Right renal pelvis (tissue), 4 donors: ENCODE measurements at regions not wholly inside any gene's neighbourhood (a gene's known extent, or its start where the extent isn't known, plus 50 kb on each side); places are given as distances from the start of the nearest gene placed in this dataset.
"Not testable (repeated sequence)": the region's sequence is repeated elsewhere in the genome, so short reads cannot be mapped to it uniquely, and the experiment has no call there.

Experiments used
- DNase-seq, 4 donors: peaks; one replicate each; pipeline ENCODE4 v3.0.0-alpha.2; 2013; ENCODE audit warnings: low read depth in 4 of 4, low spot score in 3 of 4, missing footprints in 1 of 4

- DNase-seq: no peak
Observed at GRCh38 chr7:69254643-69255042, 343.6 kb upstream of the AUTS2 start.

DNA sequence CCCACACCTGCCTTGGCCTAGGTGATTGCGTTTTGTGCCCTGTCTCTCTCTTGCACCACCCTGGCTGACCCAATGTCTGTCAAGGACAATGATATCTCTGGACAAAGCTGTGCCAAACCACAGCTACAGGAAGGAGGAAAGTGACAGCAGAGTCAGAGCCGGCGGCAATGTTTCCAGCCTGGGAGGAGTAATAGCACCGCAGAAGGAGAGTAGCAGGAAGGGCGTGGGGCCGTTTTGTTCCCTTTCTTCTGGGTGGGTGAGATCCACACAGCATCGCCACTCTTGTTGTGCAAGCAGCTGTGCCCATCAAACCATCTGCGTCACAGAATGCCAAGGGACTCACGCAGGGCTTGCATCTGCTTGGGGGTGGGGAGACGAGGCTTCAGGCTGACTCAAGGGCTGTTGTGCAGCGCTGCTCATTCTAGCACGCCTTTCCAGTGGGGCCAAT, 341.6 kb upstream of the AUTS2 start:
- no peak for DNase-seq

DNA sequence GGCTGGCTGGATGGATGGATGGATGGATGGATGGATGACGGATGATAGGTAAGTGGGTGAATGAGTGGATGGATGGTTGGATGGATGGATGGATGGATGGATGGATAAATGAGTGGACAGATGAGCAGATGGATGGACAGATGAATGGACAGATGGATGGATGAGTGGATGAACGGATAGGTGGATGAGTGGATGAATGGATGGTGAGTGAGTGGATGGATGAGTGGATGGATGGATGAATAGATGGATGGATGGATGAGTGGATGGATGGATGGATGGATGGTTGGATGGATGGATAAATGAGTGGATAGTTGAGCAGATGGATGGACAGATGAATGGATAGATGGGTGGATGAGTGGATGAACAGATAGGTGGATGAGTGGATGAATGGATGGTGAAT, 340.7 kb upstream of the AUTS2 start:
- no peak for DNase-seq

DNA sequence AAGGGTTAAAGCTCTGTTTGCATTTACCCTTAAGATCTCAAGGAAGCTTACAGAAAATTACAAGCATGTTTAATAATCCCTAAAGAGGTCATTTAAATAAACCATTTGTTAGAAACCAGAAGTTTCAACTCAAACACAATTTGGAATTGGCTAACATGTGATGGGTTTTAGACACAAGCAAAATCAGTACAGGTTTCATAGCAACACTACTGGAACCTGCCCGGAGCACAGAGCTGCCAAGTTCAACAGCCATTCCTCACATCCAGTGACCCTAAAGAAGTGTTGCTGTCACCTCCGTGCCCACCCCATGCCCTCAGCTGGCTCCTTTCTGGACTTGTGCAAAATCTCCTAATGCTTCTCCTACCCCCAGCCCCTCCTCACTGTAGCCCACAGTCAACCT, 338.8 kb upstream of the AUTS2 start:
- DNase-seq: no peak

DNA sequence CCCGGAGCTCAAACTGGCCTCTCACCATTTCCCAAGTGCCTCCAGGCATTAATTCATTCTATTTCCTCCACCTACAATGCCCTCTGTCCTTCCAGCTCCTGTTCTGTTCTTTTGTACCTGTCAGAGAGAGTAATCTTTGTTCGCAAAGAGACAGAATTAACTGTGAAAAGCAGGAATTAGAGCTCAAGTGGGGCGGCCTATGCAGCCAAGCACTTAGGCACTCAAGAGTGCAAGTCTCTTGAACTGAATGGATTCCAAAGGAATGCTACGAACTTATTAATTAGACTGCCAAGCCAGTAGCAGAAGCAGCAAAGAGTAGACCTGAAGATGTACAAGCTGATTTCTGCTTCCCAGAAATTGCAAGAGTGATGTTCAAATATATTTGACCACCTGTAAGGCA, 338.3 kb upstream of the AUTS2 start:
- DNase-seq: no peak

GRCh38 chr7:69263550-69263949, 334.7 kb upstream of the AUTS2 start:
- no peak for DNase-seq

DNA sequence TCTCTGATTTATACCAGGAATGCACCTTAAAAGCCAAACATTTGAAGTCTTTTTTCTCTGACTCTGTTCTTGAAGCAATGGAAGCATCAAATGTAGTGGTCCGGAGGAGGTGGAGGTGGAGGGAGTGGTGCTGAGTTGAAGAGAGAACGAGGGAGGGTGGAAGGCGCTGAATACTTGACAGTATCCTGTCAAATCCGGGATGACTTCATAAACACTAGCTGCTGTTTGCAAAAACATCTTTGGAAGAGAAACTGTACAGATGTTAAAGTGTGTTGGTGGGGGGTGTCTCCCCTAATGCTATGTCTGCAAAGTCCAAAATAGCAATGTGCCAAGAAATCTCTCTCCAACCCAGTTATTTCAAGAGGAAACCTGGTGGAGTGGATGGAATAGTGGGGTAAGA, 328.5 kb upstream of the AUTS2 start:
- DNase-seq: no peak

DNA sequence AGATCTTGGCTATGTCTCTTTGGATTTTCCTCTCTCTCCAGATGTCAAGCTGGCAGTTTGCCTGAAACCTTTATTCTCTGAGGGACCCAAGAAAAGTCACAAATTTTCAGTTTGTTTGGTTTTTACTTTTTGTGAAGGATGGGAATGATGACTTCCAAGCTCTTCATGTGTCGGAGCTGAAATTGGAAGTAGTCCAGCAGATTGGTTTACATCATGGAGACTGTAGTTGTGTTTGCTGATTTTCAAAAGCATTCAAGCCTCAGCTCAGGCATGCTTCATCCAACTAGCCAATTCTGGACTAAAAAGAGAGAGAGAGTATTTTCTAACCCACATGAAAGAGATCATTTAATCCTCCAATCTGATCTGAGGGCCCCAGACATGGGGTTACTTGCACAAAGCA, 326.2 kb upstream of the AUTS2 start:
- no peak for DNase-seq

DNA sequence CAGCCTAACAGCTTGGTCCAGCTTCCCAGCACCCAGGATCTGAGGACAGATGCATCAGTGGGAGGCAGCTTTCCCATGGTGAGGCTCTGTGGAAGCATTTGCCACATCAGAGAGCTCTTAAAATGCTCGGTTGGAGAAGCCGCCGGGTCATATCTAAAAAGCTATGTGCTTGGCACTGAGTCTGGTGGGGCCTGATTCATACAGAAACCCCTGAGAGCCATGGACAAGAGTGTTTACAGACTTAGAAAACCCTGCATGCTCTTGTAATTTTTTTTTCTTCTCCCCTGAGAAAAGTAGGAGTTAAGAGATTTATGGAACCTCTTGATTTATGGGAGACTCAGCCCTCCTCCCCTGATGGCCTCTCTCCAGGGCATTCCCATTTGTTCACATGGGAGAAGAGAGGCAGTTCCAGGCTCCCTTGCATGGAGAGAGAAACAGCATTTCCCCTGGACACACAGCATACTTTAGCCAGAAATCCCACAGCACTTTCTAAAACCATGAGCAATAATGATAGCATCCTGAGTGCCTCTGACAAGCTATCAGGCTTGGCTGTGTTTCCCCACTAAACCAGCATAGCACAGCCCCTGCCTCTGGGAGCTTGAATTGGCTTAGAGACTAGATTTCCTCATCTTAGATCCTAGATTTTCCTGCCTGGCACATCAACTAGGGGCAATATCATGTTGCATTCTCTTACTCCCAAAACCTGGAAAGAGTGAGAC, 322.1 kb upstream of the AUTS2 start:
- DNase-seq: no peak

GRCh38 chr7:69277366-69277765, 320.9 kb upstream of the AUTS2 start:
- no peak for DNase-seq

DNA sequence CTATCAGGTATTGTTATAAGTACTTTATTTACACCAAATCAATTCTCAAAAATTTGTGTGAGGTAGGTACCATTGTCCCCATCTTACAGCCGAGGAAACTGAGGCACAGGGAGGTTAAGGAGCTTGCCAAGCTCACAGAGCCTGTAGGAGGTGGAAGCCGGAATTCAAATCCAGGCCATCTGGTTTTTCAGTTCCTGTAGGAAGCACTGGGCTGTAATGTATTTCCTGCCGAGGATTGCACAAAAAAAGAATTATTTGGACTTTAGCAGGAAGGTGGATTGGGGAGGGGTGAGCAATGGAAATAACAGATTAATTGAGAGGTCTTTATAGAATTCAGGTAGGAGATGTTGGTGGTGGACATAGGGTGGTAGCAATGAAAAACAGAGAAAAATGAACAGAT, 315.3 kb upstream of the AUTS2 start:
- no peak for DNase-seq

DNA sequence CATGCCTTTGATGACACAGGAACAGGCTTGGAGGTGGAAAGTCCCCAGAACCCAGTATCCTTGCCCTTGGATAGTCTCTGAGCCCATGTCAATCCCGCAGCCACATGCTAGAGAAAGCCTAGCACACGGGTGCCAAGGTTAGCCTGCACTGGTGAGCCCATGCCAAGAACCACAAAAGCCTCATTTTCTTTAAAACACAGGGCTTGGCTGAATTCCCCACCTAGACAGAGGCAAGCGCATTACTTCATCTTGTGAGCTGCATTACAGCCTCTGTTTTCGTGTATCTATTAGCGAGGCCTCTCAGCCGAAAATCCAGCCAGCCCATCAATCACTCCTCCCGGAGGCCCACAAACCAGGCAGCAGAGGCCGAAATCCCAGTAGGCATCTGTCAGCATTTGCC, 314.9 kb upstream of the AUTS2 start:
- DNase-seq: no peak

DNA sequence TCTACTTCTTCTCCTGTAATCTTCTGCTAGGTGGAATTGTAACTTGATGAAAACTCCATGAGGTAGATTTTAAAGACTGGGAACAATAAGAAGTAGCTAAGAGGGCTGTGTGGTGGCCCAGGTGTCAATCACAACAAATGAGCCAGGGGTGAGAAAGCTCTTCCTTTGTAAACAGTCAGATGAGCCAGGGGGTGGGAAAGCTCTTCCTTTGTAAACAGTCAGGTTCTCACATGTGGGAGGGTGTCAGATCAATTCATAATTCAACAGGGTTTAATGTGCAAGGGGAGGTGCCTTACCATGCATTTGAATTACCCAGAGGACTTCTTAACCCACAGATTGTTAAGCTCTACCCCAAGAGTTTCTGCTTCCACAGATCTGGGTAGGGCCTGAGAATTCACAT, 312.4 kb upstream of the AUTS2 start:
- DNase-seq: no peak

- DNase-seq: no peak
Observed at GRCh38 chr7:69295977-69296376, 302.3 kb upstream of the AUTS2 start.

DNA sequence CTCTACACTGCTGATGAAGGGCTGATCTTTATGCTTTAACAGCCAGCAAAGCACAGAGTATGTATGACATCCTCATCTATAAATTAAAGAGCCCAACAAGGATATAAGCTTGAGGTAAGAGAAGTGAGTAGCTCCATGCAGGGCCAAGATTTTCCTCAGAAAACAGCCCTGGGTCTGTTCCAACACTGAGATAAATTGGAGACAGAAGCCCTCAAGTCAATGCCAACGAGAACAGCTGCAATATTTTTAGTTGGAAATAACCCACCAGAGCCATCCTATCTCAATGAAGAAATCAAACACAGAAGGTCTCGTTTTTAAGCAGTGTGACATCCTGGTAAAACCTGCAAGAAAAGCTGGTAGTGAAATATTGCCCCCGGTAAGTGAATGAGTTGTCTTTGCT, 297.0 kb upstream of the AUTS2 start:
- no peak for DNase-seq

DNA sequence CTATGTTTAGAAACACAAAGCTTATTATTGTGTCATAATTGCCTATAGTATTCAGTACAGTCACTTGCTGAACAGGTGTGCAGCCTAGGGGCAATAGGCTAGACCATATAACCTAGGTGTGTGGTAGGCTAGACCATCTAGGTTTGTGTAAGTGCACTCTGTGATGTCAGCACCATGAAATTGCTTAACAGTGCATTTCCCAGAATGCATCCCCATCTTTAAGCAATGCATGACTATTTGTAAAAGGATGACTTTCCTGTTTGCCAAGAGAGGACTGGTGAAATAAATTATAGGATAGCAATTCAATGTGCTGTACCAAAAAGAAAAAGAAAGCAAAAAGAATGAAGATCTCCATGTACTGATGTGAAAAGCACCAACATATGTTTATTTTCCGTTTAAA, 288.7 kb upstream of the AUTS2 start:
- DNase-seq: no peak

- no peak for DNase-seq
Observed at GRCh38 chr7:69311489-69311888, 286.8 kb upstream of the AUTS2 start.

- DNase-seq: not testable (repeated sequence)
Observed at GRCh38 chr7:69313852-69314251, 284.4 kb upstream of the AUTS2 start.

- DNase-seq: no peak
Observed at GRCh38 chr7:69318794-69319193, 279.5 kb upstream of the AUTS2 start.

DNA sequence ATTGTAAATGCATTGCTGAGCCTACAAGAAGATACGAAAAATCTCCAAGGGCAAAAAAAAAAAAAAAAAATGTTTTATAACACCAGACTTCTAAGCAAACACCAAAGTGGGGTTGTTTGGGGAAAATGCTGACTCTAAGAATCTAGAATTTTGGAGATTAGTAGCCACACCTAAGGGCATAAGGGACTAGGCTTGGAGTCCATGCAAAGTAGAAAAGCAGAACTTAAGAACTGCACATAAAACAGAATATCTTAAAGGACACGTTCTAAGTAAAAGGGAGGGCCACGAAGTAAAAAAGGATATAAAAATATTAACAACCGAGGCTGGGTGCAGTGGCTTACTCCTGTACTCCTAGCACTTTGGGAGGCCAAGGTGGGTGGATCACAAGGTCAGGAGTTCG, 269.8 kb upstream of the AUTS2 start:
- DNase-seq: no peak

- peak in 2 of 4 donors; percentile 17 to 18 for DNase-seq
Observed at GRCh38 chr7:69334701-69335100, 263.6 kb upstream of the AUTS2 start.

- DNase-seq: no peak
Observed at GRCh38 chr7:69335331-69335730, 262.9 kb upstream of the AUTS2 start.

GRCh38 chr7:69336976-69337375, 261.3 kb upstream of the AUTS2 start:
- no peak for DNase-seq
